ENCODE measurements at regions not wholly inside any gene's neighbourhood (a gene's known extent, or its start where the extent isn't known, plus 50 kb on each side); places are given as distances from the start of the nearest gene placed in this dataset.
A peak's percentile ranks its signal among the peaks of the same experiment; 100 is the strongest.
"Not testable (repeated sequence)": the region's sequence is repeated elsewhere in the genome, so short reads cannot be mapped to it uniquely, and the experiment has no call there.

- DNase-seq (no peak), ATAC-seq (no peak)
- intact Hi-C loops (cut with DNase I, micrococcal nuclease) = no loop called here
These were observed 1339.1 kb downstream of the OLFM4 start for GRCh38 chr13:54367639-54368271.

GRCh38 chr13:54368387-54368786 lies 1339.8 kb downstream of the OLFM4 start:
- intact Hi-C loops (cut with DNase I, micrococcal nuclease) = no loop called here
- DNase-seq (no peak), ATAC-seq (no peak)

DNA sequence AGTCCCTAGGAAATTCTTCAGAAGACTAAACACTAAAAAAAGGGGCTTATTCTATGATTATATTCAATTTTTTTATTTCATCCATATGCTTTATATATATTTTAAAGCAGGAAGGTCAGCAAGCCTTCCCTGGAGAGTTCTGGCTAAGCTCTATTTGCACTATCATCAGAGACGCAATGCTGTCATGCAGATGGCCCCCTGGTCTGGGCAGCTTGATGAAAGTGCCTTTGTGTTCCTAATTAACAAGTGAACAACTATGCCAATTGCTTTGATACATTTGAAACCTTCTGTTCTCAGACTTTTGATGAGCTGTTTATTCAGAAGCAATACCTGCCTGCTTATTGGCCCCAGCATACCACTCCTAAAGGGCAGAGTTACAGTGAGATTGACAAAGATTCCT lies 1344.6 kb downstream of the OLFM4 start:
- intact Hi-C loops (cut with DNase I, micrococcal nuclease) = no loop called here
- ATAC-seq = no peak
- DNase-seq = no peak

GRCh38 chr13:54379461-54379860 lies 1350.8 kb downstream of the OLFM4 start:
- DNase-seq = no peak
- no peak for ATAC-seq
- intact Hi-C loops (cut with DNase I, micrococcal nuclease) = no loop called here

DNA sequence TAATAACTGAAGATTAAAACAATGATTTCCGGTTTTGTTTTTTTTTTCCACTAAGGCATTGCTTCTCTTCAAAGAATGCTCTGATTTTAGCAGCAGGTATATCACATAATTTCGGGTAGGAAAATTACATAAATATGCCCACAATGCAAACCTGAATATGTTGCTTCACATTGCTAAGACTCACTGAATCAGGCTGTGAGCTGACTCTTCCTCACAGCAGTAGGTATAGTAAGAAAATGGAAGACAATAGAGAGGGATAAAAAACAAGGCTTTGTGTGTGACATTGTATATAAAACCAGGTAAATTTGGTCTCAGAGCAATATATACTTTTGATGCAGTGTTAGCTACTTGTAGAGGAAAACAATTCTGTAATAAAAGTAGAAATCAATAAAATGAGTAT lies 1355.0 kb downstream of the OLFM4 start:
- ATAC-seq (no peak), DNase-seq (no peak)
- intact Hi-C loops (cut with DNase I, micrococcal nuclease) = no loop called here

- no peak for DNase-seq
- ATAC-seq = no peak
- intact Hi-C loops (cut with DNase I, micrococcal nuclease) = no loop called here
These were observed 1359.0 kb downstream of the OLFM4 start for GRCh38 chr13:54387625-54388024.

DNA sequence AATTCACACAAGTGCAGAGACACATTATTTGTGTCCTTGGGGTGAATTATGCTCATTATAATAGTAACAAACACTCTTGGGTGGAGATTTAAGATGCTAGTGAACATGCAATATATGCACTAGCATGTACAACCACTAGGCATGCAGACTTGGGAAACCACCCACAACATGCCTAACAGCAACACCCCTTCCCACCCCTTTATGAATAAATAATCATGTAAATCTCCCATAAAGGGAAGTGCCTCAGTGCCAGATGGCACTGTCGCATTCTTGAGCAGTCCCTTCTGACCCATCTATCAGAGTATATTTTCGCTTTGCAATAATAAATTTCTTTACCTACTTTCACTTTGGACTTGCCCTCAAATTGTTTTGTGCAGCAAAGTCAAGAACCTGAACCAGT lies 1362.2 kb downstream of the OLFM4 start:
- no peak for DNase-seq
- no peak for ATAC-seq
- intact Hi-C loops (cut with DNase I, micrococcal nuclease) = no loop called here

GRCh38 chr13:54394085-54394700 lies 1365.6 kb downstream of the OLFM4 start:
- ATAC-seq = peak; percentile 49
- intact Hi-C loops (cut with DNase I, micrococcal nuclease) = no loop called here
- no peak for DNase-seq

- no peak for ATAC-seq
- intact Hi-C loops (cut with DNase I, micrococcal nuclease) = no loop called here
- DNase-seq = no peak
These were observed 1366.3 kb downstream of the OLFM4 start for GRCh38 chr13:54394908-54395307.

- ATAC-seq = no peak
- intact Hi-C loops (cut with DNase I, micrococcal nuclease) = no loop called here
These were observed 1373.9 kb downstream of the OLFM4 start for GRCh38 chr13:54402495-54402894.

DNA sequence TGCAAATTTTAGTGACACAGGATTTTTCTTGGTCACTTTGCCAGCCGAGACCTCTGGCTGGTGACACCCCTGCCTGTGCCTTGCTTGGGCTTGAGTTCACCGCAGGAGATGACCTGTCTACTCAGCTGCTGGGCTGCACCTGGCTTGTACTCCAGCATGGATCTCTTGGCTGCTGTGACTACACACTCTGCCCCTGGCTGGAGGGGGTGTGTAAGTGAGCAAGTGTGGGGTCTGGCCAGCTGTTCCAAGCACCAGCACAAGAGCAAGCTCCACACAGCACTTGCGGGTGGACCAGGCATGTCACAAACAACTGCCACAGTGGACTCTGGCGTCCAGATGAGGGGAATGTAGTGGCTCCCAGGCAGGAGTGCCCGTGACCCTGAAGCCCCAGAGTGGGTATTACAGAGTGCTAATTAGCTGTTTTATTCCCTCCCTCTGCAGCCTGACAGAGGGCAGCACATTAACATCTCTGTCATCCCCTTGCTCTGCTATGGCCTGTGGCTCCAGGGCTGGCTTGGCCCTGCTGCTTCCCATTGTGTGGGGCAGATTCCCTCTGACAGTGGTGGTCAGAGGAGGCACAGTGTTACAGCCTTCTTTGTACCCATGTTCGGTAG lies 1387.2 kb downstream of the OLFM4 start:
- no peak for ATAC-seq
- no peak for DNase-seq
- intact Hi-C loops (cut with DNase I, micrococcal nuclease) = no loop called here

More at GRCh38 chr13:54402495-54402894, 1373.9 kb downstream of the OLFM4 start:
- no peak for DNase-seq

DNA sequence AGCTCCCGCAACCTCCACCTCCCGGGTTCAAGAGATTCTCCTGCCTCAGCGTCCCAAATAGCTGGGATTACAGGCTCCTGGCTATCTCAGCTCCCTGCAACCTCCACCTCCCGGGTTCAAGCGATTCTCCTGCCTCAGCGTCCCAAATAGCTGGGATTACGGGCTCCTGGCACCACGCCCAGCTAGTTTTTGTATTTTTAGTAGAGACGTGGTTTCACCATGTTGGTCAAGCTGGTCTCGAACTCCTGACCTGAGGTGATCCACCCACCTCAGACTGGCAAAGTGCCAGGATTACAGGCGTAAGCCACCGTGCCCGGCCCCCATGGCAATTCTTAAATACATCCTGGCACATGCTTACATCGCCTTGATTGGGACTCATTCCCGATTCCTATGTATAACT lies 1394.3 kb downstream of the OLFM4 start:
- ATAC-seq; intact Hi-C loops (cut with DNase I, micrococcal nuclease); DNase-seq: not testable (repeated sequence)

- DNase-seq (no peak), ATAC-seq (no peak)
- intact Hi-C loops (cut with DNase I, micrococcal nuclease) = no loop called here
These were observed 1395.7 kb downstream of the OLFM4 start for GRCh38 chr13:54424344-54424743.

- intact Hi-C loops (cut with DNase I, micrococcal nuclease) = no loop called here
- ATAC-seq (peak; percentile 58), DNase-seq (peak in 1 of 2 donors; percentile 4)
These were observed 1405.0 kb downstream of the OLFM4 start for GRCh38 chr13:54433493-54434206.

DNA sequence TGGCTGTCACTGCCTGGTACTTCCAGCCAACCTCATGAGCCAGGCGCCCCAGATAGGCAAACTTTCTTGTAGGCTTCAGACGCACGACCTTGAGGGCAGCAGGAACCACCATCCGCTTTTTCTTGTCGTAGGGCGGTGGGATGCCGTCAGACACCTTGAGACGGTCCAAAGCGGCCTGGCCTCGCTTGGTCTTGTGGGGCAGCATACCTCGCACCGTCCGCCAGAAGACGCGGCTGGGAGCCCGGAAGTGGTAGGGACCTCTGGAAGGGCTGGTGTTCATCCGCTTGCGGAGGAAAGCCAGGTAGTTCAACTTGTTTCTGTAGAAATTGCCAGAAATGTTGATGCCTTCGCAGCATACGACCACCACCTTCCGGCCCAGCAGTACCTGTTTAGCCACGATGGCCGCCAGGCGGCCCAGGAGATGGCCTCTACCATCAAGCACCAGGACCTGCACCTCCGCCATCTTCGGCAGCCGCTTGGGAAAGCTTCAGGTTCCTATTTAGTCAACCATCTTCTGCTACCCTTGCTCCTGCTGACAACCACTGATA lies 1412.3 kb downstream of the OLFM4 start:
- ATAC-seq; intact Hi-C loops (cut with DNase I, micrococcal nuclease); DNase-seq: not testable (repeated sequence)

- DNase-seq (no peak), ATAC-seq (no peak)
- intact Hi-C loops (cut with DNase I, micrococcal nuclease) = no loop called here
These were observed 1416.8 kb downstream of the OLFM4 start for GRCh38 chr13:54445453-54445852.

GRCh38 chr13:54445865-54446264 lies 1417.3 kb downstream of the OLFM4 start:
- ATAC-seq = no peak
- no peak for DNase-seq
- intact Hi-C loops (cut with DNase I, micrococcal nuclease) = no loop called here

GRCh38 chr13:54449922-54450321 lies 1421.3 kb downstream of the OLFM4 start:
- no peak for ATAC-seq
- DNase-seq = no peak
- intact Hi-C loops (cut with DNase I, micrococcal nuclease) = no loop called here

DNA sequence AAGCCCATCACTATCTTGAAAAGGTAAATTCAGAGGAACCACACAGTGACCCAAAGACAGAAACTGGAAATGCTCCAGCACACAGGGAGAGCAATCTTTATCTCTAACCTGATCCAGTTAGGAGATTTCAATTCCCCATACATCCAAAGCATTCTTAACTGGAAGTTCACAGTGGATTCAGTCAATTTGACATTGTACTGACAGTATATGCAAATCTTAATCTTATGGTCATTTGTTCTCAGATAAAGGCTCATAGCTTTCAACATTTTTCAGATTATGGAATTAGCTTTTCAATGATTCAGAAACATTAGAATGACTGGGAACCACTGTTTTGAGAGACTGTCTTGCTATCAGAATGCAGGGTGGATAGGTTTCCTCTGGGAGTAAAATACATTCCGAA lies 1455.6 kb downstream of the OLFM4 start:
- DNase-seq (no peak), ATAC-seq (no peak)
- intact Hi-C loops (cut with DNase I, micrococcal nuclease) = no loop called here

Measured in left colon (tissue), 2 donors.